ENCODE measurements at regions not wholly inside any gene's neighbourhood (a gene's known extent, or its start where the extent isn't known, plus 50 kb on each side); places are given as distances from the start of the nearest gene placed in this dataset.

DNA sequence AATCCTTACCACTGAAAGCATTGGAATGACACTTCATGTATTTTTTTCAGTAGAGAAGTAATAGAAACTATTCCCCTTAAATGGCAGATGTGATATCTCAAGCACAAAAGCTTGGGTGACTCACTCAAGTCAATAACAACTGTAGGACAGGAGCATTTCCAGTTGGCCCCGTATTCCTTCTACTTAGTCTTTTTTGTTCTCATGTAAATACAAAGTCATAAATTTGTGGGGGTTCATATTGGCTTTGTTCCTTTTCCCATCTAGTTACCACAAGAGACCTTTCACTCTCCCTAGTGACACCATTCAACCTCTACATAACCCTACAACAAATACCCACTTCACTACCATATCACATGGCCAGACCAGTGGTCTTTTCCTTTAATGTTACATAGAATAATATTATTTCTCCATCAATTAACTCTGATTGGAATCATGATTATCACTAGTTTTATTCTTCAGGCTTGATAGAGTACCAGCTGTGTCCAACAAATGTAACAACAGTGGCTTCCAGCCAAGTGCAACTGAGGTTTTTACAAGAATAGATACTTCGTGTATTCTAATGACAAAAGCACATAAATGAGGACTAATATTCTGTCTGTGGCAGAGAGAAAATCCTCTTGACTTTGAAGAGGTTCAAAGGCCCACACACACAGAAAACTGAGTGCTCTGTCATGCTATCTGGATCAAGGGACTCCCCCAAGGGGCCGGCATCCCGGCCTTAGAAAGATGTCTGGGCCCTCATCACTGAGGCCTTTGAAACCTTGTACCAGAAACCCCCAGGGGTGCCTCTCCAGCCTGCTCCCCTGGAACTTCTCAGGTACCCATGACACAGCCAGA is 94.0 kb upstream of the THBS1 start:
- no peak overlapping the region for H3K4me3 ChIP-seq
- no peaks in the 10 kb centered on the region for H3K27me3 ChIP-seq
- H3K27ac ChIP-seq: peak overlapping the region in 1 of 4 donors; percentile 14
- no peak for ATAC-seq (ENCODE audit: low FRiP score in 2 of 2)
- H3K4me1 ChIP-seq: no peaks in the 10 kb centered on the region
- no peaks in the 10 kb centered on the region for H3K36me3 ChIP-seq
- DNase-seq: no peak
- WGBS, 2 donors: 71 to 84% methylated on average over 4 of the region's 4 CpGs
- no peaks in the 10 kb centered on the region for H3K9me3 ChIP-seq
- no peak for TF ChIP-seq POLR2AphosphoS5 (IDR thresholded peaks at IDR 0.05)
- TF ChIP-seq POLR2A (IDR thresholded peaks at IDR 0.05): no peak
- TF ChIP-seq EP300 (IDR thresholded peaks at IDR 0.05): no peak
- TF ChIP-seq, protein P1, sequence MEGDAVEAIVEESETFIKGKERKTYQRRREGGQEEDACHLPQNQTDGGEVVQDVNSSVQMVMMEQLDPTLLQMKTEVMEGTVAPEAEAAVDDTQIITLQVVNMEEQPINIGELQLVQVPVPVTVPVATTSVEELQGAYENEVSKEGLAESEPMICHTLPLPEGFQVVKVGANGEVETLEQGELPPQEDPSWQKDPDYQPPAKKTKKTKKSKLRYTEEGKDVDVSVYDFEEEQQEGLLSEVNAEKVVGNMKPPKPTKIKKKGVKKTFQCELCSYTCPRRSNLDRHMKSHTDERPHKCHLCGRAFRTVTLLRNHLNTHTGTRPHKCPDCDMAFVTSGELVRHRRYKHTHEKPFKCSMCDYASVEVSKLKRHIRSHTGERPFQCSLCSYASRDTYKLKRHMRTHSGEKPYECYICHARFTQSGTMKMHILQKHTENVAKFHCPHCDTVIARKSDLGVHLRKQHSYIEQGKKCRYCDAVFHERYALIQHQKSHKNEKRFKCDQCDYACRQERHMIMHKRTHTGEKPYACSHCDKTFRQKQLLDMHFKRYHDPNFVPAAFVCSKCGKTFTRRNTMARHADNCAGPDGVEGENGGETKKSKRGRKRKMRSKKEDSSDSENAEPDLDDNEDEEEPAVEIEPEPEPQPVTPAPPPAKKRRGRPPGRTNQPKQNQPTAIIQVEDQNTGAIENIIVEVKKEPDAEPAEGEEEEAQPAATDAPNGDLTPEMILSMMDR (IDR thresholded peaks at IDR 0.05): no peak

DNA sequence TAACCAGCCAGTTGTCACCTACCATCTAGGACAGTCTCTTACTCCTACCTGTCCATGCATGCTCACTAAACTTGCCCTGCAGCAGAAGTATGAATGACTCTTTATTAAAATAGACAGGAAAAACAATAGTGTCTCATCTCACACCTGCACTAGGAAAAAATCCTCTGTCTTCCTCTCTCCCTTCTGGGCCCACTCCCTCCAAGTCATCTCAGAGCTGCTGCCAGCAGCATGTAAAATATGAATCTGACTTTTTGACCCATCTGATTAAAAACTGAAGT is 93.5 kb upstream of the THBS1 start:
- DNase-seq (no peak), ATAC-seq (ENCODE audit: low FRiP score in 2 of 2) (no peak)
- Histone ChIP-seq H3K27ac (peak overlapping the region in 1 of 4 donors; percentile 14), H3K9me3 (no peaks in the 10 kb centered on the region), H3K27me3 (no peaks in the 10 kb centered on the region), H3K36me3 (no peaks in the 10 kb centered on the region), H3K4me1 (no peaks in the 10 kb centered on the region), H3K4me3 (no peak overlapping the region)
- TF ChIP-seq POLR2A (IDR thresholded peaks at IDR 0.05) (no peak), EP300 (IDR thresholded peaks at IDR 0.05) (no peak), POLR2AphosphoS5 (IDR thresholded peaks at IDR 0.05) (no peak)
- TF ChIP-seq, protein P1 (IDR thresholded peaks at IDR 0.05): no peak

DNA sequence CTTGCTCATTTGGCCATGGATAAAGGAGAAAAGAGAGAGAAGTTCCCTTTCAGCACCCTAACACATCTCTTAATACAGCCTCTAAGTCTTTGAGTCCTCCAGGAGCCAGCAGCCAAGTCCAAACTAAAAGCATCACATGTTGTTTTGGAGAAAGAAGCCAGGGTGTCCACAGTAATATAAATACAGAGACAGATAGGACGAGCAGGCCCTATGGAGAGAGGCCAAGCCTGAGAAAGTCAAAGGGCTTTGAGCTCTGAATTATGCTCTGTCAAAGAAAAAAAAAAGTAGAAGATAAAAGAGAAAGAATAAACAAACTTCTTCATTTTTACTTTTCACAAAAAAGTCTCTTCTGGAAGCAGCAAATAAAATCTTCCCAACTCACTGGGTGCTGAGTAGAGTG is 92.4 kb upstream of the THBS1 start:
- 26 to 45% methylated on average over 1 of the region's 1 CpG for WGBS, 2 donors
- ATAC-seq (ENCODE audit: low FRiP score in 2 of 2) (no peak), DNase-seq (no peak)
- peak overlapping the region in 1 of 4 donors; percentile 14 for H3K27ac ChIP-seq
- no peaks in the 10 kb centered on the region for H3K4me1 ChIP-seq
- H3K9me3 ChIP-seq: no peaks in the 10 kb centered on the region
- H3K4me3 ChIP-seq: no peak overlapping the region
- no peaks in the 10 kb centered on the region for H3K27me3 ChIP-seq
- no peaks in the 10 kb centered on the region for H3K36me3 ChIP-seq
- TF ChIP-seq, protein P1 (IDR thresholded peaks at IDR 0.05): no peak
- TF ChIP-seq EP300 (IDR thresholded peaks at IDR 0.05) (no peak), POLR2A (IDR thresholded peaks at IDR 0.05) (no peak), POLR2AphosphoS5 (IDR thresholded peaks at IDR 0.05) (no peak)

DNA sequence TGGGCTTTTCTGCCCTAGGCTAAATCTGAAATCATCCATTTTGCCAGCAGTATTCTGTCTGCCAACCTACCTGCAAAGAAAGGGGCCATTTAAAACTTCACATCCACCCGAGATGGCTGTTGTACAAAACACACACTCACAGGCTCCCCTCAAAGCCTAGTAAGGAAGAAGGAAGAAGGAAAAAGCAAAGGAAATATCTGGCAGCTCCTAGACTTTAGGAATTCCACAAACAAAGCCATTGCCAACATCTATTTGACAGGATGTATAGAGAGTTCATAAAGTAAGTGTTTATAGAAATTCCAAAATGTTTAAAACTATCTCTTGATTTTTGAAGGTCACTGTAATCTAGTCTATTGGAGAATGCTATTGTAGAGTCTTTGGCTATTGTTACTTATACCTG is 91.9 kb upstream of the THBS1 start:
- 31 to 35% methylated on average over 1 of the region's 1 CpG for WGBS, 2 donors
- no peak overlapping the region for H3K4me3 ChIP-seq
- no peaks in the 10 kb centered on the region for H3K27me3 ChIP-seq
- H3K4me1 ChIP-seq: no peaks in the 10 kb centered on the region
- no peaks in the 10 kb centered on the region for H3K36me3 ChIP-seq
- DNase-seq (no peak), ATAC-seq (ENCODE audit: low FRiP score in 2 of 2) (no peak)
- no peaks in the 10 kb centered on the region for H3K9me3 ChIP-seq
- H3K27ac ChIP-seq: no peak overlapping the region
- no peak for TF ChIP-seq POLR2AphosphoS5 (IDR thresholded peaks at IDR 0.05)
- no peak for TF ChIP-seq POLR2A (IDR thresholded peaks at IDR 0.05)
- TF ChIP-seq, protein P1 (IDR thresholded peaks at IDR 0.05): no peak
- TF ChIP-seq EP300 (IDR thresholded peaks at IDR 0.05): no peak
